Vagina (tissue), 2 donors: ENCODE measurements at regions not wholly inside any gene's neighbourhood (a gene's known extent, or its start where the extent isn't known, plus 50 kb on each side); places are given as distances from the start of the nearest gene placed in this dataset.
A peak's percentile ranks its signal among the peaks of the same experiment; 100 is the strongest.

ENCODE experiments used
- DNase-seq, 2 donors: peaks; one replicate each; pipeline ENCODE4 v3.0.0-alpha.2; 2017; ENCODE audit errors: extremely low spot score in 2 of 2
- H3K27ac ChIP-seq: fragments of 200-600 bp; sonication (generic); one replicate; pipeline ENCODE4 v1.5.1; 2019
- H3K27me3 ChIP-seq: fragments of 200-600 bp; sonication (generic); one replicate; pipeline ENCODE4 v1.5.1; 2019
- H3K36me3 ChIP-seq, 2 donors: fragments of 200-600 bp; sonication (generic); one replicate each; pipeline ENCODE4 v1.5.1; 2017 to 2019
- H3K4me1 ChIP-seq: fragments of 200-600 bp; sonication (generic); one replicate; pipeline ENCODE4 v1.5.1; 2019
- H3K4me3 ChIP-seq, 2 donors: fragments of 200-600 bp; sonication (generic); 1 replicate in 1 of 2; 2 replicates in 1 of 2; pipeline ENCODE4 v1.5.1; 2016 to 2019
- H3K9me3 ChIP-seq: fragments of 200-600 bp; sonication (generic); one replicate; pipeline ENCODE4 v1.5.1; 2019
- CTCF ChIP-seq, 3 experiments: fragments of 450-650 bp in 2 of 3; fragments of 200-600 bp in 1 of 3; sonication (generic) in 1 of 3; IDR thresholded peaks; one replicate each; pipeline ENCODE4 v1.5.1; 2017 to 2019; ENCODE audit warnings: antibody characterized with exemption in 3 of 3, mild to moderate bottlenecking in 2 of 3, moderate library complexity in 2 of 3
- POLR2A ChIP-seq, 2 donors: fragments of 450-650 bp; IDR thresholded peaks; one replicate each; pipeline ENCODE4 v1.6.1; 2017; ENCODE audit warnings: antibody characterized with exemption in 2 of 2, mild to moderate bottlenecking in 2 of 2, moderate library complexity in 2 of 2
- POLR2AphosphoS5 ChIP-seq, 2 donors: sonication (generic); formaldehyde crosslinking; IDR thresholded peaks; one replicate each; pipeline ENCODE4 v1.9.0; 2017; ENCODE audit warnings: antibody characterized with exemption in 2 of 2, mild to moderate bottlenecking in 2 of 2, low read depth in 1 of 2; ENCODE audit not compliant: insufficient read depth in 1 of 2
- intact Hi-C: fragments of 100-400 bp; cut with DNase I; formaldehyde crosslinking; loops from one replicate; pipeline ENCODE4 v1.15.1; 2023

GRCh38 chr13:107065036-107065435 lies 497.1 kb upstream of the ARGLU1 start:
- no peak for DNase-seq

GRCh38 chr13:107057028-107057631 lies 489.2 kb upstream of the ARGLU1 start:
- Histone ChIP-seq H3K27ac (no peak overlapping the region), H3K9me3 (no peaks in the 10 kb centered on the region), H3K4me3 (no peak overlapping the region), H3K27me3 (no peaks in the 10 kb centered on the region), H3K4me1 (no peaks in the 10 kb centered on the region), H3K36me3 (no peaks in the 10 kb centered on the region)
- intact Hi-C loops: no loop called here
- DNase-seq: no peak
- TF ChIP-seq CTCF (IDR thresholded peaks at IDR 0.05) (no peak), POLR2AphosphoS5 (IDR thresholded peaks at IDR 0.05; ENCODE audit: insufficient read depth in 1 of 2, low read depth in 1 of 2) (no peak), POLR2A (IDR thresholded peaks at IDR 0.05) (no peak)

More at GRCh38 chr13:107065036-107065435, 497.1 kb upstream of the ARGLU1 start:
- Histone ChIP-seq H3K27ac (no peak overlapping the region), H3K27me3 (no peaks in the 10 kb centered on the region), H3K4me3 (no peak overlapping the region), H3K4me1 (no peaks in the 10 kb centered on the region), H3K9me3 (no peaks in the 10 kb centered on the region), H3K36me3 (no peaks in the 10 kb centered on the region)
- TF ChIP-seq POLR2A (IDR thresholded peaks at IDR 0.05) (no peak), CTCF (IDR thresholded peaks at IDR 0.05) (no peak), POLR2AphosphoS5 (IDR thresholded peaks at IDR 0.05; ENCODE audit: insufficient read depth in 1 of 2, low read depth in 1 of 2) (no peak)
- intact Hi-C loops: no loop called here

GRCh38 chr13:107043021-107043956 lies 475.4 kb upstream of the ARGLU1 start:
- H3K36me3 ChIP-seq: no peaks in the 10 kb centered on the region
- TF ChIP-seq CTCF (IDR thresholded peaks at IDR 0.05) (no peak), POLR2AphosphoS5 (IDR thresholded peaks at IDR 0.05; ENCODE audit: insufficient read depth in 1 of 2, low read depth in 1 of 2) (peak in 1 of 2 donors; percentile 57), POLR2A (IDR thresholded peaks at IDR 0.05) (no peak)
- no peaks in the 10 kb centered on the region for H3K27me3 ChIP-seq
- H3K4me3 ChIP-seq: no peak overlapping the region
- no peaks in the 10 kb centered on the region for H3K9me3 ChIP-seq
- no peak for DNase-seq
- H3K27ac ChIP-seq: no peak overlapping the region
- intact Hi-C loops: no loop called here
- peaks cover 21% of the 10 kb centered on the region for H3K4me1 ChIP-seq

- no peaks in the 10 kb centered on the region for H3K36me3 ChIP-seq
- H3K4me3 ChIP-seq: no peak overlapping the region
- no peak overlapping the region for H3K27ac ChIP-seq
- no peak for TF ChIP-seq CTCF (IDR thresholded peaks at IDR 0.05)
- TF ChIP-seq POLR2A (IDR thresholded peaks at IDR 0.05): no peak
- no peak for TF ChIP-seq POLR2AphosphoS5 (IDR thresholded peaks at IDR 0.05; ENCODE audit: insufficient read depth in 1 of 2, low read depth in 1 of 2)
- intact Hi-C loops: no loop called here
- H3K27me3 ChIP-seq: no peaks in the 10 kb centered on the region
- no peak for DNase-seq
- H3K4me1 ChIP-seq: no peaks in the 10 kb centered on the region
- no peaks in the 10 kb centered on the region for H3K9me3 ChIP-seq
These were observed 467.8 kb upstream of the ARGLU1 start for GRCh38 chr13:107035778-107036177.

DNA sequence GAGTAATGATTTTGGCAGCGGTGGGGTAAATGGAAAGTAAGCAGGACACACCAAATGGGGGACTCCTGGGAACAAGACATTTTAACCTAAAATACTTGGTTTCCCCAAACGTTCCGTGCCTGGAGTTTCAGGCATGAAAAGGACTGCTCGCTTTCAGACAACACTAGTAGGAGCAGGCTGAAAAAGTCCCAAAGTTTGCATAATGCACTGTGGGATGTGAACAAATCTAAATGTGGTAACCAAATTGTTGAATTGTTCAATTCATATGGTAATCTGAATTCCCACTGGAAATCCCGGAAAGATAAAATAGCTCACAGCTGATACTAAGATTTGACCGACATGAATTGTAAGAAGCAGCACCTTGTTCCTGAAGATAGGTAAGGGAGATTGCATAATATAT lies 467.2 kb upstream of the ARGLU1 start:
- no peaks in the 10 kb centered on the region for H3K9me3 ChIP-seq
- no peak for TF ChIP-seq POLR2A (IDR thresholded peaks at IDR 0.05)
- TF ChIP-seq CTCF (IDR thresholded peaks at IDR 0.05): no peak
- no peaks in the 10 kb centered on the region for H3K27me3 ChIP-seq
- intact Hi-C loops: no loop called here
- H3K4me3 ChIP-seq: no peak overlapping the region
- H3K4me1 ChIP-seq: no peaks in the 10 kb centered on the region
- H3K27ac ChIP-seq: no peak overlapping the region
- no peak for DNase-seq
- no peaks in the 10 kb centered on the region for H3K36me3 ChIP-seq
